Mammary epithelial cell (primary cell): ENCODE measurements at regions not wholly inside any gene's neighbourhood (a gene's known extent, or its start where the extent isn't known, plus 50 kb on each side); places are given as distances from the start of the nearest gene placed in this dataset.

Source experiments
- EZH2 ChIP-seq: IDR thresholded peaks from 2 replicates; pipeline ENCODE4 v1.6.1; 2012; ENCODE audit warnings: low read length, inconsistent platforms, borderline replicate concordance
- TF ChIP-seq, protein P1 (sequence below), 2 donors: IDR thresholded peaks in 1 of 2; conservative IDR thresholded peaks in 1 of 2; 2 replicates each; pipeline ENCODE4 v1.5.1; 2011 to 2012; ENCODE audit warnings: inconsistent platforms in 2 of 2, low read length in 2 of 2, mild to moderate bottlenecking in 2 of 2, control low read depth in 1 of 2, low read depth in 1 of 2; ENCODE audit not compliant: insufficient read depth in 1 of 2; ENCODE audit errors: extremely low read depth in 1 of 2

DNA sequence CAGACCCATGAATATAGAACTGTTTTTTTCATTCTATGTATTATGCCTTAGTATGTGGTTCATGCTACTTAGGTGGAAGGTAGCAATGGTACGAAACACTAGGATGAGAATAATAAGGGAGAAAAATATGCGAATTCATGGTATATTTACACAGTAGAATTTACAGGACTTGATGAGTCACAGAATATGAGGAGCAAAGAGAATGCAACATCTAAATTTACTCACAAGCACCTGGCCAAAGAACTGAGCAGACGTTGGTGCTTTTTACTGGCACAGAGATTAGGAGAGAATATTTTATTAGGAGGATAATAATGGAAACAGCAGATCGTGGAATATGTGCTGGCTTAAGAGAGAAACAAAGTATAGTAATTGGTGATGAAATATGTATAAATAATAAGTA is 785.4 kb upstream of the ROBO1 start:
- TF ChIP-seq, protein P1, sequence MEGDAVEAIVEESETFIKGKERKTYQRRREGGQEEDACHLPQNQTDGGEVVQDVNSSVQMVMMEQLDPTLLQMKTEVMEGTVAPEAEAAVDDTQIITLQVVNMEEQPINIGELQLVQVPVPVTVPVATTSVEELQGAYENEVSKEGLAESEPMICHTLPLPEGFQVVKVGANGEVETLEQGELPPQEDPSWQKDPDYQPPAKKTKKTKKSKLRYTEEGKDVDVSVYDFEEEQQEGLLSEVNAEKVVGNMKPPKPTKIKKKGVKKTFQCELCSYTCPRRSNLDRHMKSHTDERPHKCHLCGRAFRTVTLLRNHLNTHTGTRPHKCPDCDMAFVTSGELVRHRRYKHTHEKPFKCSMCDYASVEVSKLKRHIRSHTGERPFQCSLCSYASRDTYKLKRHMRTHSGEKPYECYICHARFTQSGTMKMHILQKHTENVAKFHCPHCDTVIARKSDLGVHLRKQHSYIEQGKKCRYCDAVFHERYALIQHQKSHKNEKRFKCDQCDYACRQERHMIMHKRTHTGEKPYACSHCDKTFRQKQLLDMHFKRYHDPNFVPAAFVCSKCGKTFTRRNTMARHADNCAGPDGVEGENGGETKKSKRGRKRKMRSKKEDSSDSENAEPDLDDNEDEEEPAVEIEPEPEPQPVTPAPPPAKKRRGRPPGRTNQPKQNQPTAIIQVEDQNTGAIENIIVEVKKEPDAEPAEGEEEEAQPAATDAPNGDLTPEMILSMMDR (conservative IDR thresholded peaks at IDR 0.05 in 1 of 2, IDR thresholded peaks at IDR 0.05 in 1 of 2; ENCODE audit: extremely low read depth in 1 of 2, insufficient read depth in 1 of 2, low read depth in 1 of 2, low read length in 2 of 2): no peak
- no peak for TF ChIP-seq EZH2
